Myocyte (in vitro differentiated cells): ENCODE measurements at regions not wholly inside any gene's neighbourhood (a gene's known extent, or its start where the extent isn't known, plus 50 kb on each side); places are given as distances from the start of the nearest gene placed in this dataset.
"Not testable (repeated sequence)": the region's sequence is repeated elsewhere in the genome, so short reads cannot be mapped to it uniquely, and the experiment has no call there.

Experiments used
- DNase-seq: peaks from one replicate; pipeline ENCODE4 v3.0.0-alpha.2; 2012; ENCODE audit warnings: low read depth

- DNase-seq: no peak
These were observed 161.5 kb upstream of the SLC28A3 start for GRCh38 chr9:84502066-84502465.

- no peak for DNase-seq
These were observed 163.8 kb upstream of the SLC28A3 start for GRCh38 chr9:84504360-84504759.

- DNase-seq: no peak
These were observed 157.9 kb upstream of the NTRK2 start for GRCh38 chr9:84511651-84512050.

GRCh38 chr9:84512493-84512892 lies 157.0 kb upstream of the NTRK2 start:
- DNase-seq: no peak

GRCh38 chr9:84513473-84513872 lies 156.1 kb upstream of the NTRK2 start:
- DNase-seq: no peak

GRCh38 chr9:84513979-84514378 lies 155.6 kb upstream of the NTRK2 start:
- no peak for DNase-seq

GRCh38 chr9:84514421-84514820 lies 155.1 kb upstream of the NTRK2 start:
- DNase-seq: no peak

- DNase-seq: no peak
These were observed 152.5 kb upstream of the NTRK2 start for GRCh38 chr9:84517026-84517425.

GRCh38 chr9:84519413-84519812 lies 150.1 kb upstream of the NTRK2 start:
- DNase-seq: no peak

GRCh38 chr9:84521208-84521607 lies 148.3 kb upstream of the NTRK2 start:
- no peak for DNase-seq

GRCh38 chr9:84526211-84526610 lies 143.3 kb upstream of the NTRK2 start:
- not testable (repeated sequence) for DNase-seq

- not testable (repeated sequence) for DNase-seq
These were observed 142.3 kb upstream of the NTRK2 start for GRCh38 chr9:84527060-84527720.

- DNase-seq: not testable (repeated sequence)
These were observed 133.6 kb upstream of the NTRK2 start for GRCh38 chr9:84535973-84536372.

- no peak for DNase-seq
These were observed 130.7 kb upstream of the NTRK2 start for GRCh38 chr9:84538879-84539278.

- no peak for DNase-seq
These were observed 127.0 kb upstream of the NTRK2 start for GRCh38 chr9:84542554-84542953.

GRCh38 chr9:84554069-84554664 lies 115.4 kb upstream of the NTRK2 start:
- no peak for DNase-seq

GRCh38 chr9:84556556-84556955 lies 113.0 kb upstream of the NTRK2 start:
- no peak for DNase-seq

GRCh38 chr9:84557751-84558150 lies 111.8 kb upstream of the NTRK2 start:
- no peak for DNase-seq

- DNase-seq: no peak
These were observed 105.8 kb upstream of the NTRK2 start for GRCh38 chr9:84563691-84564090.

- DNase-seq: no peak
These were observed 101.7 kb upstream of the NTRK2 start for GRCh38 chr9:84567805-84568204.

- DNase-seq: no peak
These were observed 98.9 kb upstream of the NTRK2 start for GRCh38 chr9:84570482-84571154.

GRCh38 chr9:84573083-84573482 lies 96.4 kb upstream of the NTRK2 start:
- DNase-seq: no peak

GRCh38 chr9:84575705-84576104 lies 93.8 kb upstream of the NTRK2 start:
- no peak for DNase-seq
